HepG2 (cell line): ENCODE measurements at regions not wholly inside any gene's neighbourhood (a gene's known extent, or its start where the extent isn't known, plus 50 kb on each side); places are given as distances from the start of the nearest gene placed in this dataset.

Experiments used
- ARID3A ChIP-seq: IDR thresholded peaks from 2 replicates; pipeline ENCODE4 v1.6.1; 2012; ENCODE audit warnings: low read depth, low read length, improper control_type of control experiment
- FOXA1 ChIP-seq, 2 experiments: fragments of 450-650 bp in 1 of 2; sonication (generic) in 1 of 2; formaldehyde crosslinking in 1 of 2; IDR thresholded peaks; 2 replicates each; pipeline versions ENCODE4 v1.4.0 to v1.6.1; 2016 to 2020; ENCODE audit warnings: missing genetic modification reagents in 1 of 2
- FOXA3 ChIP-seq: IDR thresholded peaks from 2 replicates; pipeline ENCODE4 v1.6.1; 2016; ENCODE audit warnings: missing genetic modification reagents, missing compliant biosample characterization
- GATAD2A ChIP-seq: IDR thresholded peaks from 2 replicates; pipeline ENCODE4 v1.6.1; 2016
- HNRNPL ChIP-seq: fragments of 200-400 bp; formaldehyde crosslinking; IDR thresholded peaks from 2 replicates; pipeline ENCODE4 v1.6.1; 2017; ENCODE audit warnings: mild to moderate bottlenecking, low read depth, low read length
- JUND ChIP-seq: sonication (generic); formaldehyde crosslinking; IDR thresholded peaks from 2 replicates; pipeline ENCODE4 v1.8.0; 2022; ENCODE audit warnings: mild to moderate bottlenecking, missing genetic modification reagents
- KLF9 ChIP-seq: IDR thresholded peaks from 2 replicates; pipeline ENCODE4 v1.6.1; 2016; ENCODE audit warnings: low read depth
- LCORL ChIP-seq, 2 experiments: fragments of 450-650 bp in 1 of 2; sonication (generic) in 1 of 2; formaldehyde crosslinking in 1 of 2; IDR thresholded peaks; 2 replicates each; pipeline versions ENCODE4 v1.5.0 to v1.6.1; 2017 to 2020; ENCODE audit warnings: antibody characterized with exemption in 1 of 2, missing genetic modification reagents in 1 of 2
- MBNL3 ChIP-seq: fragments of 250-450 bp; sonication (Bioruptor Pico); conservative IDR thresholded peaks from 2 replicates; pipeline ENCODE4 v1.8.0; 2022; ENCODE audit warnings: mild to moderate bottlenecking, inconsistent platforms
- NFATC3 ChIP-seq: sonication (generic); formaldehyde crosslinking; IDR thresholded peaks from 2 replicates; pipeline ENCODE4 v1.5.1; 2020; ENCODE audit warnings: mild to moderate bottlenecking, missing genetic modification reagents
- PRDM10 ChIP-seq: sonication (generic); formaldehyde crosslinking; IDR thresholded peaks from 2 replicates; pipeline ENCODE4 v1.4.0; 2020; ENCODE audit warnings: low read depth, missing genetic modification reagents
- SALL1 ChIP-seq: sonication (generic); formaldehyde crosslinking; IDR thresholded peaks from 2 replicates; pipeline ENCODE4 v1.8.0; 2022; ENCODE audit warnings: mild to moderate bottlenecking, missing genetic modification reagents
- SIX1 ChIP-seq: sonication (generic); formaldehyde crosslinking; IDR thresholded peaks from 2 replicates; pipeline ENCODE4 v1.4.0; 2020; ENCODE audit warnings: missing genetic modification reagents, borderline replicate concordance
- SIX4 ChIP-seq: sonication (generic); formaldehyde crosslinking; IDR thresholded peaks from 2 replicates; pipeline ENCODE4 v1.4.0; 2020; ENCODE audit warnings: missing genetic modification reagents
- SRF ChIP-seq: IDR thresholded peaks from 2 replicates; pipeline ENCODE4 v1.6.1; 2011; ENCODE audit warnings: mild to moderate bottlenecking, low read depth, low read length, moderate library complexity
- TEAD3 ChIP-seq: optimal IDR thresholded peaks from 2 replicates; pipeline ENCODE3; 2016; ENCODE audit warnings: borderline replicate concordance
- XRCC5 ChIP-seq: fragments of 200-400 bp; formaldehyde crosslinking; optimal IDR thresholded peaks from 2 replicates; pipeline ENCODE3; 2017; ENCODE audit warnings: mild to moderate bottlenecking, low read length
- ZKSCAN5 ChIP-seq: sonication (generic); formaldehyde crosslinking; IDR thresholded peaks from 2 replicates; pipeline ENCODE4 v1.5.1; 2020; ENCODE audit warnings: mild to moderate bottlenecking, missing genetic modification reagents
- ZNF276 ChIP-seq: sonication (generic); formaldehyde crosslinking; IDR thresholded peaks from 2 replicates; pipeline ENCODE4 v1.4.0; 2020; ENCODE audit warnings: mild to moderate bottlenecking, low read depth, missing genetic modification reagents
- ZNF598 ChIP-seq: sonication (generic); formaldehyde crosslinking; IDR thresholded peaks from 2 replicates; pipeline ENCODE4 v1.5.1; 2020; ENCODE audit warnings: mild to moderate bottlenecking, missing genetic modification reagents, borderline replicate concordance
- ZNF605 ChIP-seq: sonication (generic); formaldehyde crosslinking; IDR thresholded peaks from 2 replicates; pipeline ENCODE4 v1.8.0; 2022; ENCODE audit warnings: mild to moderate bottlenecking, missing genetic modification reagents
- ZNF644 ChIP-seq: IDR thresholded peaks from 2 replicates; pipeline ENCODE4 v1.6.1; 2016; ENCODE audit warnings: low read depth
- ZNF816 ChIP-seq: sonication (generic); formaldehyde crosslinking; IDR thresholded peaks from 2 replicates; pipeline ENCODE4 v1.8.0; 2022; ENCODE audit warnings: missing genetic modification reagents, mild to moderate bottlenecking, borderline replicate concordance
- ZNF879 ChIP-seq: sonication (generic); formaldehyde crosslinking; IDR thresholded peaks from 2 replicates; pipeline ENCODE4 v1.8.1; 2023; ENCODE audit warnings: missing genetic modification reagents
- TF ChIP-seq, protein P1 (sequence below): IDR thresholded peaks from 2 replicates; pipeline ENCODE4 v1.6.1; 2016; ENCODE audit warnings: low read depth, borderline replicate concordance

GRCh38 chr10:114714281-114714741, 56.2 kb upstream of the ABLIM1 start (continued):
- TF ChIP-seq FOXA1 (IDR thresholded peaks at IDR 0.05) (no peak), FOXA1 (CRISPR knock-in tag; IDR thresholded peaks at IDR 0.05) (peak; percentile 80), HNRNPL (no peak), GATAD2A (0 out of 2 replicates have a peak, but pooled peaks have one; percentile 18), PRDM10 (CRISPR knock-in tag) (0 out of 2 replicates have a peak, but pooled peaks have one; percentile 32), TEAD3 (peak; percentile 82), XRCC5 (peak; percentile 42), LCORL (IDR thresholded peaks at IDR 0.05) (no peak), LCORL (CRISPR knock-in tag; IDR thresholded peaks at IDR 0.05) (0 out of 2 replicates have a peak, but pooled peaks have one; percentile 18), ZNF598 (no peak), FOXA3 (CRISPR knock-in tag) (peak; percentile 78), ZNF605 (CRISPR knock-in tag) (0 out of 2 replicates have a peak, but pooled peaks have one; percentile 34), NFATC3 (no peak), KLF9 (CRISPR knock-in tag) (no peak), ZNF816 (no peak), SIX4 (CRISPR knock-in tag) (peak; percentile 54; the same call in 1 of the 2 replicates), ARID3A (0 out of 2 replicates have a peak, but pooled peaks have one; percentile 31), ZNF276 (no peak), ZKSCAN5 (CRISPR knock-in tag) (no peak), ZNF644 (CRISPR knock-in tag) (0 out of 2 replicates have a peak, but pooled peaks have one; percentile 9), JUND (CRISPR knock-in tag) (0 out of 2 replicates have a peak, but pooled peaks have one; percentile 48), SALL1 (CRISPR knock-in tag) (peak; percentile 64), SRF (no peak), MBNL3 (CRISPR knock-in tag) (no peak), SIX1 (CRISPR knock-in tag) (peak; percentile 64; the same call in 1 of the 2 replicates), ZNF879 (CRISPR knock-in tag) (no peak)
- TF ChIP-seq, protein P1, sequence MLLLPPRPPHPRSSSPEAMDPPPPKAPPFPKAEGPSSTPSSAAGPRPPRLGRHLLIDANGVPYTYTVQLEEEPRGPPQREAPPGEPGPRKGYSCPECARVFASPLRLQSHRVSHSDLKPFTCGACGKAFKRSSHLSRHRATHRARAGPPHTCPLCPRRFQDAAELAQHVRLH, result no peak
